GM18520 (cell line): ENCODE measurements at regions not wholly inside any gene's neighbourhood (a gene's known extent, or its start where the extent isn't known, plus 50 kb on each side); places are given as distances from the start of the nearest gene placed in this dataset.

Experiments used
- ATAC-seq: cut with Tn5 transposase; IDR thresholded peaks from one replicate; pipeline ENCODE4 v1.9.1; 2021; ENCODE audit not compliant: unreplicated experiment

DNA sequence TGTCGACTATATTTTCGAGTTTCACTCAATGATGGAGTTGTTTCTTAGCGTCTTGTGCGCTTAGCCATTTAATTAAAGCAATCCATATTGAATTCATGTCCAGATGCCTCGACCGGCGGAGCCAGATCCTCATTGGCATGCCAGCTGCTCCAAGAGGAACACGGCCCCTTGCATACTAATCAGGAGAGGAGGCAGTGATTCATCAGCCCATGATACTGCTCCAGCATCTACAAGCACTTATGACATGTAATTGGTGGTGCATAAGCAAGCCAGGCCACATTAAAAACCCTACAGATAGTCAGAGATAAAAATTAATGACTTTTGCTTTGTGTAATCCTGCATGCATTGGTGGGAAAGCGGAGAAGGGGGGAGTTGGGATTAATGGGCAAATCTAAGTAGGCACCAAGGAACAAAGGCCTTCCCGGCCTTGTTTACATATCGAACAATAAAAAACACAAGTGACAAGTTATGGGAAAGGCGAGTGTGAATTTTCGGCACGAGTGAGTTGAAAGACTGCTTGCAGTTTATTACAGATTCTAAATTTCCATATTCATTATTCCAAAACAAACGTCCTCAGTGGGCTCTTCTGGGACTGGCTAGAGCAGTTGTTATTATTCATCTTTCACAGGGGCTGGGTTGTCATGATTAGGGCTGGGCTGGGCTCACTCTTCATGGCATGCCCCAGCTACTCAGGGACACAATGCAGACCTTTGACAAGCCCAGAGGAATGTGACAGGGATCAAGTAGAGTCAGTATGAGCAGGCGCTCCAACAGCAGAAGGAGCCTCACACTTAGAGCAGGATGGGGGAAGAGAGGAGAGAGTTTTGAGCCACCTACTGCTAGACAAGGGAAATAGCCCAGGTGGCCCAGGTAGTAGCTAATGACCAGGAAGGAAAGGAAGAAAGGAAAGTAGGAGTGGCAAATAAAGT is 281.7 kb upstream of the ZFHX3 start:
- ATAC-seq, result no peak

DNA sequence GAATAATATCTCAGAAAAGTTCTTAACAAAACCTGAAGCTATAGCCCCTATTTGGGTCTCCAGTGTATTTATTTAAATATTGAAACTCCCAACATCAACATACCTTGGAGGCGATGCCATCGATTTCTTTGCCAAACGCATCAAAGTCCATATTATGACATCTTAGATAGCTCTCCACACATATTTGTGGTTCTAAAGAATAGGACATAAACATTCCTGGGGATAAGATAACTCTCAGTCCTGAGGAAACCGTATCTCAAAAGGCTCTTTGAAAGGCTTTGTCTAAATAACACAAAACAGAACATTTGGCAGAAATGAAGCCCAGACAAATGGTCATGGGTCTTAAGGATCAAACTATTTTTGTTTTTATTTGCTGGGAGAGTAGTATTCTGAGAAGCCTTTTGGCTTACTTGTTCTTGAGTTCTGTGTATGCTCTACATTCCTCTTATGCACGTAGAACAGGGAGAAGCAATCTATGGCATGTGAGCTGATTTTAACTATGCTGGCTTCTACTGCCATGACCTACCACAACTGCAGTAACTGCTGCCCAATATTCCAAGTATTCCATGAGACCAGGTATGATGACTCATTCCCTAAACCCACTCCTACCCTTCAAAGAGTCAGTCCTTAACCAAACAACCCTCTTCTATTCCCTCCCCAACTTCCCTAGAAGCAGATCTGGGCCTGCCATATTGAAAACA is 279.0 kb upstream of the ZFHX3 start:
- no peak for ATAC-seq

DNA sequence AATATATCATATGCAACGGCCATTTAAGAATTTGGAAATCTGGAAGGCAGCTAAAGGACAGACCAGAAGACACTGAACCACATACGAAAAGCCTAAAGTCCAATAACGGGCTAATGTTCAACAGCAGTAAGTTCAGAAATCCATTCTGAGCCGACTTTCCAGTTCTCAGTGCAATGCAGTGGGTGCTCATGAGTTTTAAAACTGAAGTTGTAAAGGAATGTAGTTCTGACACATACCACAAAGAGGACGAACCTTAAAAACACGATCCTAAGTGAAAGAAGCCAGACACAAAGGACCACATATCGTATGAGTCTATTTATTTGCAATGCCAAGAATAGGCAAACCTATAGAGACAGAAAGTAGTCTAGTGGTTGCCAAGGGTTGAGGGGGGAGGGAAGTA is 278.3 kb upstream of the ZFHX3 start:
- no peak for ATAC-seq

DNA sequence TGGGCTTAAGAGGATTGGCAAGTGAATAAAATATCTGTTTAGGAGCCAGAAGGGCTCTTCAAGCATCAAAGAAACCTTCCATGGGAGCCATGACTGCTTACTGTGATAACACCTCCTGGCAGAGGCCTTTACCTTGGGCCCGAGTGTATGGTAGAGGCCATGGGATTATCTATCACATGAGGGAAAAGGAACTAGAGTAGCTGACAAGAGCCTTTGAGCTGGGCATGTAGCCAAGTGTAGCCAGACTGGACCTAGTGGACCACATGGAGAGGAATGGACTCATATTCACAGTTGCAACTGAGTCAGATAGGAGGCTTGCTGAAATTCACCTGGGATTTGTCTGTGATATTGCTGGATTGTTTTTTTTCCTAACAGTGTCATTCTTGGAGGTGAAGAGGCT is 276.0 kb upstream of the ZFHX3 start:
- no peak for ATAC-seq

DNA sequence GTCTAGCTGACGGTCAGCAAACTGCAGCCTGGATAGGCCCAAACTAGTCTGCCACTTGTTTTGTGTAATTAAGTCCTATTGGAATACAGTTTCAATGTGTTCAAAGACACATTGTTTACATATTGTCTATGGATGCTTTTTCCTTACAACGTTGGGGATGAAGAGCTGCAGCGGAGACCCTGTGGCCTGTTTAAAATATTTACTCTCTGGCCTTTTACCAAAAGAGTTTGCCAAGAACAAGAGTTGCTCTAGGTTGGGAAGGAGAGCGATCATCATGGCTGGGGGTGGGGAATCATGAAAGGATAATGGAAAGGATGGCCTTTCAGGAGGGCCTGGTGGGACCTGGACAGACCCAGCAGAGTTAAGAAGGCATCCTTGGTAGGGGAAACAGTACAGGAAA is 274.9 kb upstream of the ZFHX3 start:
- no peak for ATAC-seq

DNA sequence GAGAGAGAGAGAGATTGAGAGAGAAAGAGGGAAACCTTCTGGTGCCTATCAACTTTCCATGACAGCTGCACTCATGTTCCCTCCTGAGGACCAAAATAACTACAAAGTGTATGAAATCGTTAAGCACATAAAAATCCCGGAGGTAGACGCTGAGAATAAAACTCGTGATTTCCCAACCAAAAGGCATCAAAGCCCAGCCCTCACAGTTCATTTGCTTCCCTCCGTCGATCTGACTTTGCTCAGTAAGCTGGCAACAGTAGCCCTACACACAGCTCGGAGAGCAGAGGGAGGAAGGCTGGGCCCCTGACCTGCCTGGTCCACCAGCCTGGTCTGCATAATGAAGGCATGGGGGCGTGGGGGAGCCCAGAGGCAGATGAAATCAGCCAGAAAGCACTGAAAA is 273.9 kb upstream of the ZFHX3 start:
- ATAC-seq, result no peak

DNA sequence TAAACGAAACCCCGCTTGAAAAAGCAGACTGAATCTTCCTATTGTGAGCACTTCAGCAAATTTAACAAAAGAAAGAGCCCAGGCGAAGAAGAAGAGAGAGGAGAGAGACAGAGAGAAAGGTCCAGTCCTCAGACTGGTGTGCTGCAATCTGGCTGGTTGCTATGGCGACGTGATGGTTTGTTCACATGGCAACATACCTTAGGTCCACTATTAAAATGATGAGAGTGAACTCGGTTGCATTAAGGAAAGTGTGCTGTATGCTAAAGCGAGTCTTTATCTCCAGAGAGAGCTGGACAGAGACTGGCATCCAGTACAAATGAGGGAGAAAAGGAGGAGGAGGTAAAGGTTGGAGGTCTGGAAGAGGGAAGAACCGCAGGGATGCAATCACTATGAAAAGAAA is 271.8 kb upstream of the ZFHX3 start:
- no peak for ATAC-seq

DNA sequence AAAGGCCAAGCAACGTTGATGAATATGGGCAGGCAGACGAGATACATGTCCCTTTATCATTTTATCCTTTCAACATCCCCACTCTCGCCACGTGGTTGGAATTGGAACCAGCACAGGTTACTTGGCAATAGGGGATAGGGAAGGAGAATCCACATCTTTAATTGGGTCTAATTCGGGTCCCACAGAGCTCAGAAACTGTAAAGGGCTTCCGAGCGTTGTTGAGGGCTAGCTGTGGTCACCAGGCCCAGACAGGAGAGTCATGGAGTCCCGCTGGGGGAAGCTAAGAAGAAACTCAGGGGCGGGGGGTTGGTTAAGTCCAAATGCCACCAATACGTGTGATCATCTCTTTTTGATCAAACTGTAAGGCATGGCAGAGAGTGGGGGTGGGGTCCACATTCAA is 271.3 kb upstream of the ZFHX3 start:
- ATAC-seq, result no peak

DNA sequence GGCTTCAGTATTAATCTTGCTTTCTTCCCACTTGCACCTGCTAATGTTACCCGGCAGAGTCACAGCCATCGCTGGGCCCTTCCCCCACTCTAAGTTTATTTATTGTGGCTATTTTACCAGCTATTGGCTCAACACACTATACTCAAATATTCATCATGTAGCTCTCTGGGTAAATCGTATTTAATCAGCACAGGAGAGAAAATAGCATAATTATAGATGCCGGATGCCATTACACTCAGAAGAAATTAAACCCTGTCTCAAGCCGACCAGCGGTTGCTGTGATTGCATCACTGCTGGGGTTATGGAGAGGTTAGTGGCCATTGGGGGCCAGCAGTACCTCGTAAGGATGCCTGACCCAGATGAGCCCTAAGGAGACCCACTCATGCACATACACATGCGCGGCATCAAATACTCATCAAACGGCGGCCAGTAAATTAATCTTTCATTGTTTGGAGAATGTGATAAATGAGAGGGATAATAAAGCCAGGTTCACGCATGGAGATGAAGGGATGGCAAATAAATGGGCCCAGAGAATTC is 269.5 kb upstream of the ZFHX3 start:
- ATAC-seq, result no peak

DNA sequence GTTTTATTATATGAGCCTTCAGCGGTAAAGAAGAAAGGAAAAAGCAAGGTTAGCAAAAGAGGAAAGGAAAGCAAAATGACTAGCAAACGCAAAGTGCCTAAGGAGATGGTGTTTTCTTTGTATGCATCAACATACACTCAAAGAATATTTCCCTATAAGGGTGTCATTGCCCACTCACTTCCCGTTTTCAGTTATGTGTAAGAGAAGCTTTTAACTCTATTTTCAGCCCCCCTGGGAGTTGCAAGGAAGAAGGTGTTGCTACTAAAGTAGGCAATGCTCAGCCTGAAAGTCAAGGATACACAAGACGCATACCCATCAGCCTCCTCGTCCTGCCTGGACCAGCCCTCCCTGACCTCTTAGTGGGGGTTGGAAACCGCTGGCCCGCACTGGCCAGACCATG is 267.7 kb upstream of the ZFHX3 start:
- ATAC-seq, result peak; percentile 67

DNA sequence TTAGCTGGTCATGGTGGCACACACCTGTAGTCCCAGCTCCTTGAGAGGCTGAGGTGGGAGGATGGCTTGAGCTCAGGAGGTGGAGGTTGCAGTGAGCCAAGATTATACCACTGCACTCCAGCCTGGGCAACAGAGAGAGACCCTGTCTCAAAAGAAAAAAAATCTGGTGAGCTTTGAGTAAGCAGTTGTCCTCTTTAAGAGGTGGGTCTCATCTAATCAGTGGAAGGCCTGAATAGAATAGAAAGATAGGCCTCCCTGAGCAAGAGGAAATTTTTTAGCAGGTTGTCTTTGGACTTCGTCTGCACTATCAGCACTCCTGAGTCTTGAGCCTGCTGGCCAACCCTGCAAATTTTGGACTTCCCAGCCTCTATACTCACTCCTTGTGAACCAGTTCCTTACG is 266.0 kb upstream of the ZFHX3 start:
- no peak for ATAC-seq

DNA sequence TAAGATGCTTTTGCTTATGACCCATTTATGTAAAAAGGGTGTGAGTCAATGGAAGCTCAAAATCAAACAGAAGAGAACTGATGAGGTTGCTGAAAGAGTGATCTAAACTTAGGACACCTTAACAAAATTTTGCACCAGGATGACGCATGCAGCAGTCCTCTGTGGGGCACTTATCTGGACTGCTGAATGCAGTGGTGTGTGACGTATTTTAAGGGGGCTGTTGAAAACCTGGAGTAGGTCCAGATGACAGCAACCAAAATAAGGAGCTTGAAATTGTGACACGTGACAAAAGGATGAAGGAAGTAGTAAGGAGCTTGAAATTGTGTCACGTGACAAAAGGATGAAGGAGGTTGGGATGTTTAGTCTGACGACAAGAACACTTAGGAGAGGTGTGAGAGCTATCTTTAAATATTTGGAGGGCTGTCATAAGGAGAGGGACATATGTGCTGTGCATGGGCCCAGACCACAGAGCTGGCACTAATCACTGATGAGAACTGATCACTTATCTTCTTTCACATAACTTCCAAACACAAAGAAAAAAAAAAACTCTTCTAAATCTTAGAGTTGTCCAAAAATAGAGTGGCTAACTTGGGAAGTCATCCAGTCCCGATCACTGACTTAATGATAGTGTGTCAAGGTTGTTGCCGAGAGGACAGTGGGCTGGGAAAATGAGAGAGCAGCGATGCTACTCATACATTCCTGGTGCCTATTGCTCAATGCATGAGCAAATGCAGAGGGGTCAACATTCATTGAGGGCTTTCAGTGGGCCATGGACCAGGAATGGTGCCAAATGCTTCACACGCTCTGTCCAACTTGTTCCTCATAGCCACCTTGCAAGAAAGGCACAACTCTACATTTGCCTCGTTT is 264.2 kb upstream of the ZFHX3 start:
- no peak for ATAC-seq

DNA sequence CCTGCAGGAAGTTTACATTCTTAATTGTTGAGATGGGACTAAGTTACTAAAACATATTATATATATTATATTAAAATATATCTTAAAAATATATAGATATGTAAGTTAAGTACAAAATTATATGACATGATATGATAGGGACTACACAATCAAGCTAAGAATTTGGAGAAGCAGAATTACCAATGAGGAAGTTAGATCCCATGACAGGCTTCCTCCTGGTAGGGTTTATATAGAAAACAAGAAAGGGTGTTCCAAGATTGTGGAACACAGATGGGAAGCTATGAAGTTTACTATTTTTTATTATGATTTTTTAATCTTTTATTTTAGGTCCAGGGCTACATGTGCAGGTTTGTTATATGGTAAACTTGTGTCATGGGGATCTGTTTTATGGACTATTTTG is 260.8 kb upstream of the ZFHX3 start:
- no peak for ATAC-seq

DNA sequence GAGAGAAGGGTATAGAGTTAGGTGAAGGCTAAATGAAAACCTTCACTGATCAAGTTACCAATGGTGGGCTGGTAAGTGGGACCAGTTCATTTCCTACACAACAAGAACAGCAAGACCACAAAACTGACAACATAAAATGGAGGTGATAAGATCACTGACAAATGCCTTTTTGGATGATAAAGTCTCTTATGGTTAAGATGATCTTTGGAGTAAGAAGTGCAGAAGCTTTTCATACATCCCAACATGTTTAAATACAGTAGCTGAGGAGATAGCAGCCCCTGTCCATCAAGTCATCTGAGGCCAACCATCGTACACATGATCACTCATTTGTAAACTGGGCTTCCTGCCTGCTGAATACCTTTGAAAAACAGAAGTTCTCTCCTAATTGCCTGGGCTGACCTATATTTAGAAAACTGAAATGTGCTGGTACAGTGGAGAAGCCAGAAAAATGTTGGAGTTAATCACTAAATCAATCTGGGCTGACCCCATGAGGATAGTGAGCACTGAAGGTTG is 259.0 kb upstream of the ZFHX3 start:
- ATAC-seq, result no peak

DNA sequence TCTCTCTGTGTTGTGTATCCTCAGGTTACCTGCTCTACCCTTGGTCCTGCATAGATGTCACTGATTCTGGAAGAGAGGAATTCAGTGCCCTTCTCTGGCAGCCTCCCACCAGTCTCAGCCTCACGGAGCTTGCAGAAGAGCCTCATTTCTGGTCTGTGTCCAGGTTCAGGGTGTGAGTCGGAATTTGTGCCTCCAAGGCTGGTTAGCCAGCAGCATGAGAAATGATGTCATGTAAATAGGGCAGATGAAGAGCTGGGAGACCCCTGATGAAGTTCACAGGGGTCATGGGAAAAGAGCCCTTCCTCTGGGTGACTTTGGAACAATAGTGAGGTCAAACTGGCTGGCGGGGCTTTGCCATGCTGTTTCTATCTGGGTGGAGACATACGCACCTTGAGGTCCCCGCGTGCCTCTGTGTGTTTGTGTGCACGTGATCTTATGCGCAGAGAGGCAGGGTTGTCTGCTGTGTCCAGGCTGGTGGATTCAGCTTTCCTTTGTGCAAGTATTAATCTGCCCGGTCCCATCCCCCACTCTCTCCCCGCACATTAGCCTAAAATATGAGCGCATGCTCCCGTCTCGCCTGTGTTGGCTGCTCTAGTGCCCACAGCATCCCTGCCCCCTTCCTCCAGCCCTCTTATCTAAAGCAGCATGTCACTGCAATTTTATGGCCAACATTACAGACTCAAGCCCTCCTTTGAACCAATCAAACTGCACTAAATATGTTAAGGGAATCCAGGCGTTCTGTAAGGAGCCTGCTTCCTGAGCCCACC is 256.3 kb upstream of the ZFHX3 start:
- ATAC-seq, result no peak

DNA sequence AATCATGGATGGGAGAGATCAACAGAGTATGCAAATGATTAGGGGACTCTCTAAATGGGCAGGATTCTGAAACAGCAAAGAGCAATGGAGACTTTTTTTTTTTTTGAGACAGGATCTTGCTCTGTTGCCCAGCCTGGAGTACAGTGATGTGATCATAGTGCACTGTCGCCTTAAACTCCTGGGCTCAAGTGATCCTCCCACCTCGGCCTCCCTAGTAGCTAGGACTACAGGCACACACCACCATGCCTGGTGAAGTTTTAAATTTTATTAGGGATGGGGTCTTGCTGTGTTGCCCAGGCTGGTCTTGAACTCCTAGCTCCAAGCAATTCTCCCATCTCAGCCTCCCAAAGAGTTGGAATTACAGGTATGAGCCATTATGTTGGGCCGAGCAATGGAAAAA is 255.0 kb upstream of the ZFHX3 start:
- no peak for ATAC-seq

DNA sequence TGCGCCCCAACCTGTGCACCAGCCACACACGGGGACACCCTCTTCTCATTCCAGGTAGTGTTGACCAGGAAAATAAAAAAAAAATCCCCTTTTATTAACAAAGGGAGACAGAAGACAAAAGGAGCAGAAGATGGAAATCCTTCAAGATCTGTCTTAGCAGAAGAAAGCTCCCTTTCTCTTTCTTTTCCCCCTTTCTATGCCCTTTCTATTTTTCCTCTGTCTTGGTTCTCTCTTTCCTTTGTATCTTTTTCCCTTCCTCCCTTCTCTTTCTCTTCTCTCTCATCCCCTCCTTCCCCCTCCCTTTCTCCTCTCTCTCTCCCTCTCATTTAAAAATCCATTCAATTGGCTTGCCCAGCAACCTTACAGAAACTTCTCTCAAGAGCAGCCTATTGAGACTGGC is 254.1 kb upstream of the ZFHX3 start:
- no peak for ATAC-seq

DNA sequence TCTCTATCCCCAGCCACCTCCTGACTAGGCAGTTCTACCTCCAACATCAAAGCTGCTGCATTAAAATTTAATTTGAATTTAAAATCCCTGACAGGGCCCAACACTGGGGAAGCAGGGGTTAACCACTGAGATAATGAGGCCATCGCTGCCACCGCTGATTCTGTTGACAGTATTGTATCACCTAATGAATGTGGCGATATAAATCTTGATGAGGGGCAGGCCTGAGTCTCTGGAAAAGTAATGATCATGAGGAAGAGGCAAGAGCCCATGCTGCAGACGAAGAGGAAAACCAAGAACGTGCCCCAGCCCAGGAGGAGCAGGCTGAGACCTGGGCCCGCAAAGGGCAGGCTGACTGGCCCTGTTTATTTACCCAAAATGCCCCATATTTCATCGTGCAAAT is 251.4 kb upstream of the ZFHX3 start:
- ATAC-seq, result no peak

DNA sequence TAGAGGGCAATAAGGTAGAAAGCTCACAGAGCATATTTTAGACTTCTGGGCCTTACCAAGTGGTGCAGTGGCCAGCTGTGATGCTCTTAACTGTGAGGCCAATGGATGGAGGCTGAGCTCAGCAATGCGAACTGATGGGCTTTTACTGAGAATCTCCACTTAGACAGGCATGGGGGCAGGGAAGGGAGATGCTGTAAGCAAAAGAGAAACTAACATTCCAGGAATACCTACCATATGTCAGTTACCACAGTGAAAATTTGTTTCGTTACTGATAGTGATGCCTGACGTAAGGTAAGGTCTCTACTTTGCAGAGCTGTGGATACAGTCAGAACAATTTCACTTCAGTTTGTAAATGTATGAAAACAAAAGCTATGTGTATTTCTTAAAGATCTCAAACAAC is 250.6 kb upstream of the ZFHX3 start:
- no peak for ATAC-seq

DNA sequence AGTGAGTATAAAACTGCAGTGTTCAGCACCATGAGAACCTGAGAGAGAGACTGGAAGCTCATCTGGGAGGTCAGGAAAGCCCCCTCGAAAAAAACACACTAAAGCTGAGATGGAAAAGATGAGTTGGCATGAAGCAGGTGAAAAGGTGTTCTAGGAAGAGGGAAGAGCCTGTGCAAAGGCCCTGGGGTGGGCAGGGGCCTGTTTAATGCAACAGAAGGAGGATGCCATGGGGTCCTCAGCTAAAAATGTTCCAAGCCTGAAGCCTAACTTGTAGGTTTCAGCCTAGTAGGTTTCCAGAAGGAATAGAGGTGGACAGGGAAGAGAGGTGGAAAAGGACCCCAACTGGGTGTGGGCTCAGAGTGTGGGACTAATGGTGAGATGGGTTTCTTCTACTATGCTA is 242.3 kb upstream of the ZFHX3 start:
- no peak for ATAC-seq
